SK-N-MC (cell line): ENCODE measurements at regions not wholly inside any gene's neighbourhood (a gene's known extent, or its start where the extent isn't known, plus 50 kb on each side); places are given as distances from the start of the nearest gene placed in this dataset.

Experiments used
- FOXP2 ChIP-seq: optimal IDR thresholded peaks from 2 replicates; pipeline ENCODE3; 2011; ENCODE audit warnings: mild to moderate bottlenecking, moderate library complexity; ENCODE audit not compliant: insufficient read depth; ENCODE audit errors: extremely low read length, control extremely low read depth
- POLR2AphosphoS5 ChIP-seq: IDR thresholded peaks from 2 replicates; pipeline ENCODE4 v1.6.1; 2012; ENCODE audit warnings: mild to moderate bottlenecking, low read depth, low read length, borderline replicate concordance

GRCh38 chr5:116799401-116799800, 224.8 kb upstream of the SEMA6A start:
- TF ChIP-seq POLR2AphosphoS5 (no peak), FOXP2 (no peak)
